Breast epithelium (tissue), 4 donors: ENCODE measurements at regions not wholly inside any gene's neighbourhood (a gene's known extent, or its start where the extent isn't known, plus 50 kb on each side); places are given as distances from the start of the nearest gene placed in this dataset.

Source experiments
- DNase-seq, 2 donors: peaks; one replicate each; pipeline ENCODE4 v3.0.0-alpha.2; 2019; ENCODE audit warnings: low spot score in 2 of 2
- H3K27ac ChIP-seq, 2 donors: fragments of 200-600 bp; sonication (generic) in 1 of 2; one replicate each; pipeline ENCODE4 v1.5.1; 2016 to 2019; ENCODE audit warnings: mild to moderate bottlenecking in 1 of 2
- H3K27me3 ChIP-seq, 2 donors: fragments of 200-600 bp; sonication (generic) in 1 of 2; one replicate each; pipeline versions ENCODE4 v1.5.1 to v1.6.0; 2017 to 2019; ENCODE audit warnings: control low read depth in 1 of 2, mild to moderate bottlenecking in 1 of 2
- H3K36me3 ChIP-seq: fragments of 200-600 bp; one replicate; pipeline ENCODE4 v1.5.1; 2019
- H3K4me1 ChIP-seq, 2 donors: fragments of 200-600 bp; sonication (generic); one replicate each; pipeline ENCODE4 v1.5.1; 2016 to 2019; ENCODE audit warnings: control low read depth in 1 of 2
- H3K4me3 ChIP-seq, 3 donors: fragments of 200-600 bp; sonication (generic); 1 replicate in 2 of 3; 2 replicates in 1 of 3; pipeline ENCODE4 v1.5.1; 2016 to 2019; ENCODE audit warnings: mild to moderate bottlenecking in 3 of 3, moderate library complexity in 2 of 3
- H3K9me3 ChIP-seq, 2 donors: fragments of 200-600 bp; sonication (generic) in 1 of 2; one replicate each; pipeline ENCODE4 v1.5.1; 2016 to 2019; ENCODE audit warnings: control low read depth in 1 of 2
- POLR2A ChIP-seq: fragments of 450-650 bp; IDR thresholded peaks from one replicate; pipeline ENCODE4 v1.6.1; 2016; ENCODE audit warnings: antibody characterized with exemption, mild to moderate bottlenecking, moderate library complexity
- POLR2AphosphoS5 ChIP-seq, 3 donors: sonication (generic); formaldehyde crosslinking; IDR thresholded peaks; one replicate each; pipeline ENCODE4 v1.6.1; 2017; ENCODE audit warnings: antibody characterized with exemption in 3 of 3
- intact Hi-C: fragments of 100-400 bp; cut with DNase I; formaldehyde crosslinking; loops from one replicate; pipeline ENCODE4 v1.15.1; 2023; ENCODE audit warnings: low total_unique reads
- TF ChIP-seq, protein P1 (sequence below), 3 donors: fragments of 450-650 bp; IDR thresholded peaks; one replicate each; pipeline ENCODE4 v1.5.1; 2016 to 2017; ENCODE audit warnings: antibody characterized with exemption in 3 of 3, mild to moderate bottlenecking in 3 of 3, moderate library complexity in 3 of 3

DNA sequence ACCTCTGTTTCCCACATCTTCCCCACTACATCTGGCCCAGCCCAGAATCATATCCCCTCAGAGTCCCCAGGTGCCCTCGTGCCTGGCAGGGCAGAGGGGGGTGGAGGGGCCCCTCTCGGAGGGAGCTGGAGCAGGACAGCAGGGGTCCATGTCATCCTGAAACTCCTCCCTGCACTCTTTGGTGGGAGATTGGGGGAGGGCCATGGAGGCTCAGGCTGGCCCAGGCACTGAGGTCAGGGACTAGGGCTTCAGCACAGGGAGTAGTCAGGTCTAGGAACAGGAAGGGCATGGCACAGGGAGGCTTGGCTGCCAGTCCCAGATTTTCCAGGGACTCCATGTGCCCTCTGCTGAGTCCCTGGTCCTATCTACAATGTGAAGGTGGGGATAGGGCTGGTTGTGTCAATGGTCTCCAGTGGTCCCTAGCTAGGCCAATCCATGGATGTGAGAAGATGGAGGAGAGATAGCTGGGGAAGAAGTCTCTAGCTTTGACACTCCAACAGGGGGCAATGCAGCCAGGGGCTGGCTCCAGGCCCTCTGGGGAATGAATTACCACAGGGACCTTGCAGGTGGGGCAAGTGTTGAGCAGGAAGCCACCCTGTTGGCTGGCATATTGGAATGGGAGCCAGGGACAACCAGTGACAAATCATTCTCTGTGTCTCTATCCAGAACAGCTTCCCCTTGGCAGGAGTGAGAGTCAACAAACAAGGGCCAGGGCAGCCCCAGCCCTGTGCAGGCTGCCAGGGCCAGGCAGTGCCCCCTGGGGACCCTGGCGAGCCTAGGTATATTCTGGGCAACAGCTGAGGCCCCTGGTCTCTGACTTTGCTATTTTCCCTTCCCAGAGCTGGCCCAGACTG lies 154.4 kb downstream of the EFNB1 start:
- H3K4me1 ChIP-seq: no peaks in the 10 kb centered on the region
- no peak overlapping the region for H3K4me3 ChIP-seq
- no peak for DNase-seq
- peaks cover 0 to 53% of the 10 kb centered on the region in 2 donors for H3K27me3 ChIP-seq
- TF ChIP-seq POLR2AphosphoS5 (IDR thresholded peaks at IDR 0.05) (no peak), POLR2A (no peak)
- TF ChIP-seq, protein P1, sequence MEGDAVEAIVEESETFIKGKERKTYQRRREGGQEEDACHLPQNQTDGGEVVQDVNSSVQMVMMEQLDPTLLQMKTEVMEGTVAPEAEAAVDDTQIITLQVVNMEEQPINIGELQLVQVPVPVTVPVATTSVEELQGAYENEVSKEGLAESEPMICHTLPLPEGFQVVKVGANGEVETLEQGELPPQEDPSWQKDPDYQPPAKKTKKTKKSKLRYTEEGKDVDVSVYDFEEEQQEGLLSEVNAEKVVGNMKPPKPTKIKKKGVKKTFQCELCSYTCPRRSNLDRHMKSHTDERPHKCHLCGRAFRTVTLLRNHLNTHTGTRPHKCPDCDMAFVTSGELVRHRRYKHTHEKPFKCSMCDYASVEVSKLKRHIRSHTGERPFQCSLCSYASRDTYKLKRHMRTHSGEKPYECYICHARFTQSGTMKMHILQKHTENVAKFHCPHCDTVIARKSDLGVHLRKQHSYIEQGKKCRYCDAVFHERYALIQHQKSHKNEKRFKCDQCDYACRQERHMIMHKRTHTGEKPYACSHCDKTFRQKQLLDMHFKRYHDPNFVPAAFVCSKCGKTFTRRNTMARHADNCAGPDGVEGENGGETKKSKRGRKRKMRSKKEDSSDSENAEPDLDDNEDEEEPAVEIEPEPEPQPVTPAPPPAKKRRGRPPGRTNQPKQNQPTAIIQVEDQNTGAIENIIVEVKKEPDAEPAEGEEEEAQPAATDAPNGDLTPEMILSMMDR (IDR thresholded peaks at IDR 0.05): no peak
- intact Hi-C loops: no loop called here
- no peaks in the 10 kb centered on the region for H3K36me3 ChIP-seq
- H3K9me3 ChIP-seq: no peaks in the 10 kb centered on the region
- no peak overlapping the region for H3K27ac ChIP-seq

- TF ChIP-seq, protein P1 (IDR thresholded peaks at IDR 0.05): no peak
- TF ChIP-seq POLR2AphosphoS5 (IDR thresholded peaks at IDR 0.05) (no peak), POLR2A (no peak)
- no peak for DNase-seq
Observed at GRCh38 chrX:68982476-68982875, 153.7 kb downstream of the EFNB1 start.

DNA sequence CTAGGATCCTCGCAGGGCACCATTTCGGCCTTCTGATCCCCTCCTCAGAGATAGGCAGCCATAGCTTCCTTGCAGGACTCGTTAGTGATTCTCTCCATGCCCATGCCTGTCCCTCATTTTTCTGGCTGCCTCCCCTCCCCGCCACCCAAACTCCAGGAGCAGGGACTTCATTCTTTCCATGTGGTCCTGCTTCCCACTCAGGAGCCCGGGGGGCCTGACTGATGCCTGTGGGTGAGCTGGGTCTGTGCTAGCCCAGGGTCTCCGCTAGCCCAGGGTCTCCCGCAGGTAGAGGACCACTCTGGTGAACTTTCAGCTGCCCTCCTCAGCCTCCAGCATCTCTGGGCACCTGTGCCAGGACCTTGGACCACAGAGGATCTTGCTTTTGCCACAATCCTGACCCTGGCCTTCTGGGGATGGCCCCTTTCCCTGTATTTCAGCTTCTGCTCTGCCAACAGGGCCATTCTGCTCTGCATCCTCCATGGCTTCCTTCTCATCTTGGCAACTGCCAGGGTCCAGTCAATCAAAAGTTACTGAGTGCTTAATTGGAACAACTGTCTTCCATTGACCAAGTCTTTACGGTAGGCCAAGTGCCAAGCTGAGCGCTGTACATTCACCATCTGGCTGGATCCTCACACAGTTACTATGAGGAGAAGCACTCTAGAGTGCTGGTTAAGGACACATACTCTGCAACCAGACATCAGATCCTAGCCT lies 152.2 kb downstream of the EFNB1 start:
- H3K4me1 ChIP-seq: no peaks in the 10 kb centered on the region
- no peak overlapping the region for H3K4me3 ChIP-seq
- no peak overlapping the region for H3K27ac ChIP-seq
- no peak for DNase-seq
- no peaks in the 10 kb centered on the region for H3K36me3 ChIP-seq
- intact Hi-C loops: no loop called here
- TF ChIP-seq POLR2A (no peak), POLR2AphosphoS5 (IDR thresholded peaks at IDR 0.05) (no peak)
- TF ChIP-seq, protein P1 (IDR thresholded peaks at IDR 0.05): no peak
- H3K9me3 ChIP-seq: peaks cover 0 to 5% of the 10 kb centered on the region in 2 donors
- H3K27me3 ChIP-seq: peaks cover 0 to 33% of the 10 kb centered on the region in 2 donors

More at GRCh38 chrX:68982476-68982875, 153.7 kb downstream of the EFNB1 start:
- intact Hi-C loops: no loop called here
- Histone ChIP-seq H3K9me3 (no peaks in the 10 kb centered on the region), H3K27ac (no peak overlapping the region), H3K36me3 (no peaks in the 10 kb centered on the region), H3K4me1 (no peaks in the 10 kb centered on the region), H3K27me3 (peaks cover 0 to 46% of the 10 kb centered on the region in 2 donors), H3K4me3 (no peak overlapping the region)

DNA sequence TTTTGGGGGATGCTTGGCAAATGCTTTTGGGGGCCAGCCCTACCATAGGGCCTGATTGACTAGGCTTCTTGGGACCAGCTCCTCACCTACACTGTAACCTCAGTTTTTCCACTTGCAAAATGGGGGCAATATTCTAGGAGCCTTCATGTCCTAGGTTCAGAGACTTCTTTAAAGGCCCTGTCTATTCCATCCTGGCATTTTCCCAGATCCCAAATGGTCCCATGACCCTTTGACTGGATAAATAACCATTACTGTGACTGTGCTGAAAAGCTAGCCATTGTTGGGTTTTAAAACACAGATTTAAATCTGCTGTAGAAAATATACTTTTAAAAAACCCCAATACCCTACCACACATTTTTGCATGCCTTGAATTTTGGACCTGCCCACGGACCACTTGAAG lies 149.8 kb downstream of the EFNB1 start:
- H3K4me1 ChIP-seq: no peaks in the 10 kb centered on the region
- TF ChIP-seq POLR2A: no peak
- TF ChIP-seq, protein P1 (IDR thresholded peaks at IDR 0.05): no peak
- no peak for TF ChIP-seq POLR2AphosphoS5 (IDR thresholded peaks at IDR 0.05)
- no peak overlapping the region for H3K27ac ChIP-seq
- no peak for DNase-seq
- intact Hi-C loops: no loop called here
- peaks cover 0 to 26% of the 10 kb centered on the region in 2 donors for H3K27me3 ChIP-seq
- H3K4me3 ChIP-seq: no peak overlapping the region
- no peaks in the 10 kb centered on the region for H3K36me3 ChIP-seq
- peaks cover 0 to 29% of the 10 kb centered on the region in 2 donors for H3K9me3 ChIP-seq

GRCh38 chrX:68978255-68978654 lies 149.4 kb downstream of the EFNB1 start:
- H3K4me1 ChIP-seq: no peaks in the 10 kb centered on the region
- H3K4me3 ChIP-seq: no peak overlapping the region
- intact Hi-C loops: no loop called here
- no peaks in the 10 kb centered on the region for H3K36me3 ChIP-seq
- DNase-seq: peak in 1 of 2 donors; percentile 44
- H3K27ac ChIP-seq: no peak overlapping the region
- H3K27me3 ChIP-seq: peaks cover 0 to 22% of the 10 kb centered on the region in 2 donors
- H3K9me3 ChIP-seq: peaks cover 0 to 31% of the 10 kb centered on the region in 2 donors
- TF ChIP-seq, protein P1 (IDR thresholded peaks at IDR 0.05): no peak
- TF ChIP-seq POLR2A (no peak), POLR2AphosphoS5 (IDR thresholded peaks at IDR 0.05) (no peak)
